GM18909 (cell line): ENCODE measurements at regions not wholly inside any gene's neighbourhood (a gene's known extent, or its start where the extent isn't known, plus 50 kb on each side); places are given as distances from the start of the nearest gene placed in this dataset.

Experiments used
- ATAC-seq: cut with Tn5 transposase; IDR thresholded peaks from one replicate; pipeline ENCODE4 v1.9.1; 2021; ENCODE audit warnings: mild to moderate bottlenecking; ENCODE audit not compliant: unreplicated experiment, poor library complexity

GRCh38 chr15:77719450-77719849 is 86.7 kb upstream of the LINGO1 start:
- no peak for ATAC-seq

GRCh38 chr15:77717333-77717990 is 84.8 kb upstream of the LINGO1 start:
- no peak for ATAC-seq

GRCh38 chr15:77716632-77717332 is 84.1 kb upstream of the LINGO1 start:
- no peak for ATAC-seq

GRCh38 chr15:77715860-77716259 is 83.1 kb upstream of the LINGO1 start:
- no peak for ATAC-seq

GRCh38 chr15:77715051-77715450 is 82.3 kb upstream of the LINGO1 start:
- ATAC-seq, result no peak

- no peak for ATAC-seq
Observed at GRCh38 chr15:77714555-77714954, 81.8 kb upstream of the LINGO1 start.

GRCh38 chr15:77714023-77714422 is 81.3 kb upstream of the LINGO1 start:
- ATAC-seq, result no peak

GRCh38 chr15:77713281-77713680 is 80.6 kb upstream of the LINGO1 start:
- ATAC-seq, result no peak

GRCh38 chr15:77712438-77712837 is 79.7 kb upstream of the LINGO1 start:
- ATAC-seq, result no peak

- ATAC-seq, result no peak
Observed at GRCh38 chr15:77710637-77711036, 77.9 kb upstream of the LINGO1 start.

- no peak for ATAC-seq
Observed at GRCh38 chr15:77710206-77710605, 77.5 kb upstream of the LINGO1 start.

GRCh38 chr15:77709135-77709886 is 76.6 kb upstream of the LINGO1 start:
- ATAC-seq, result no peak

- no peak for ATAC-seq
Observed at GRCh38 chr15:77706482-77707244, 74.0 kb upstream of the LINGO1 start.

GRCh38 chr15:77702211-77702957 is 69.7 kb upstream of the LINGO1 start:
- ATAC-seq, result no peak

GRCh38 chr15:77698481-77698880 is 65.8 kb upstream of the LINGO1 start:
- ATAC-seq, result no peak

- ATAC-seq, result no peak
Observed at GRCh38 chr15:77697893-77698292, 65.2 kb upstream of the LINGO1 start.

- no peak for ATAC-seq
Observed at GRCh38 chr15:77696871-77697270, 64.2 kb upstream of the LINGO1 start.

- no peak for ATAC-seq
Observed at GRCh38 chr15:77695961-77696582, 63.4 kb upstream of the LINGO1 start.

- no peak for ATAC-seq
Observed at GRCh38 chr15:77695548-77695947, 62.8 kb upstream of the LINGO1 start.

GRCh38 chr15:77693576-77693975 is 60.9 kb upstream of the LINGO1 start:
- no peak for ATAC-seq
